GM18907 (cell line): ENCODE measurements at regions not wholly inside any gene's neighbourhood (a gene's known extent, or its start where the extent isn't known, plus 50 kb on each side); places are given as distances from the start of the nearest gene placed in this dataset.

Source experiments
- ATAC-seq: cut with Tn5 transposase; IDR thresholded peaks from one replicate; pipeline ENCODE4 v1.9.1; 2021; ENCODE audit warnings: mild to moderate bottlenecking, moderate library complexity; ENCODE audit not compliant: unreplicated experiment

- ATAC-seq, result no peak
Measured at GRCh38 chr6:167049275-167049674, 50.1 kb downstream of the CEP43 start.

GRCh38 chr6:167050903-167051302 lies 51.7 kb downstream of the CEP43 start:
- no peak for ATAC-seq

- ATAC-seq, result no peak
Measured at GRCh38 chr6:167053895-167054530, 54.8 kb downstream of the CEP43 start.

- no peak for ATAC-seq
Measured at GRCh38 chr6:167054987-167055386, 55.8 kb downstream of the CEP43 start.

GRCh38 chr6:167056370-167056769 lies 57.2 kb downstream of the CEP43 start:
- ATAC-seq, result peak; percentile 98

- ATAC-seq, result no peak
Measured at GRCh38 chr6:167058261-167058660, 59.1 kb downstream of the CEP43 start.
